SK-N-SH (cell line): ENCODE measurements at regions not wholly inside any gene's neighbourhood (a gene's known extent, or its start where the extent isn't known, plus 50 kb on each side); places are given as distances from the start of the nearest gene placed in this dataset.

ENCODE experiments used
- EZH2phosphoT487 ChIP-seq: fragments of 200-600 bp; sonication (generic); IDR thresholded peaks from 2 replicates; pipeline ENCODE4 v1.6.1; 2017; ENCODE audit warnings: low read depth, mixed run types, mild to moderate bottlenecking, antibody characterized with exemption, moderate library complexity, borderline replicate concordance
- GABPA ChIP-seq: IDR thresholded peaks from 2 replicates; pipeline ENCODE4 v1.4.0; 2012; ENCODE audit warnings: low read depth, mild to moderate bottlenecking

GRCh38 chr1:14466006-14466405 is 132.5 kb upstream of the KAZN start:
- TF ChIP-seq EZH2phosphoT487 (no peak), GABPA (no peak)
